ENCODE measurements at regions not wholly inside any gene's neighbourhood (a gene's known extent, or its start where the extent isn't known, plus 50 kb on each side); places are given as distances from the start of the nearest gene placed in this dataset.
"Not testable (repeated sequence)": the region's sequence is repeated elsewhere in the genome, so short reads cannot be mapped to it uniquely, and the experiment has no call there.

DNA sequence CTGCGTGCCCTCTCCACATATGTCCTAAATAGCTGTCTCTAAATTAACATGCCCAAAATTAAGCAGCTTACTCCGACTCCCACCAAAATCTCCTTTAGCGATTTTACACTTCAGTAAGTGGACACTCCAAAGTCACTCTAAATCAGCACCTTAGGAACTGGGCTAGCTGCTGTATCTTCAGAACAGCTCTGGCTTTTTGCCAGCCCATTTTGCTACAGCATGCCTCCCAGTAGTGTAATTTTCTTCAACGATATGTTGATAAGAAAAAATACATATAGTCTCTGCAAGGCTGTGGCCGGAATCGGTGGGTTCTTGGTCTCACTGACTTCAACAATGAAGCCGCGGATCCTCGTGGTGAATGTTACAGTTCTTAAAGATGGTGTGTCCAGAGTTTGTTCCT is 291.8 kb upstream of the RGPD4 start:
- DNase-seq (ENCODE audit: low read depth in 4 of 4, low spot score in 2 of 4) = no peak

DNA sequence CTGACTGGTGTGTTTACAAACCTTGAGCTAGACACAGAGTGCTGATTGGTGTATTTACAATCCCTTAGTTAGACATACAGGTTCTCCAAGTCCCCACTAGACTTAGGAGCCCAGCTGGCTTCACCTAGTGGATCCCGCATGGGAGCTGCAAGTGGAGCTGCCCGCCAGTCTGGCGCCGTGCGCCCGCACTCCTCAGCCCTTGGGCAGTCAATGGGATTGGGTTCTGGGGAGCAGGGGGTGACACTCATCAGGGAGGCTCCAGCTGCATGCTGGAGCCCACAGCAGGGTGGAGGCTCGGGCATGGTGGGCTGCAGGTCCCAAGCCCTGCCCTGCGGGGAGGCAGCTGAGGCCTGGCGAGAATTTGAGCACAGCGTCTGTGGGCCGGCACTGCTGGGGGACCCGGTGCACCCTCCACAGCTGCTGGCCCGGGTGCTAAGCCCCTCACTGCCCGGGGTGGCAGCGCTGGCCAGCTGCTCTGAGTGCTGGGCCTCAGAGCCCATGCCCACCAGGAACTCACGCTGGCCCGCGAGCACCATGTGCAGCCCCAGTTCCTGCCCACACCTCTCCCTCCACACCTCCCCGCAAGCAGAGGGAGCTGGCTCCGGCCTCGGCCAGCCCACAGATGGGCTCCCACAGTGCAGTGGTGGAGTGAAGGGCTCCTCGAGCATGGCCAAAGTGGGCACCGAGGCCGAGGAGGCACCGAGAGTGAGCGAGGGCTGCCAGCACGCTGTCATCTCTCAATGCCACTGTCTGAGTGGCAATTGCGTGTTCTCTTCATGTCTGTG is 290.6 kb upstream of the RGPD4 start:
- DNase-seq (ENCODE audit: low read depth in 4 of 4, low spot score in 2 of 4) = not testable (repeated sequence)

DNA sequence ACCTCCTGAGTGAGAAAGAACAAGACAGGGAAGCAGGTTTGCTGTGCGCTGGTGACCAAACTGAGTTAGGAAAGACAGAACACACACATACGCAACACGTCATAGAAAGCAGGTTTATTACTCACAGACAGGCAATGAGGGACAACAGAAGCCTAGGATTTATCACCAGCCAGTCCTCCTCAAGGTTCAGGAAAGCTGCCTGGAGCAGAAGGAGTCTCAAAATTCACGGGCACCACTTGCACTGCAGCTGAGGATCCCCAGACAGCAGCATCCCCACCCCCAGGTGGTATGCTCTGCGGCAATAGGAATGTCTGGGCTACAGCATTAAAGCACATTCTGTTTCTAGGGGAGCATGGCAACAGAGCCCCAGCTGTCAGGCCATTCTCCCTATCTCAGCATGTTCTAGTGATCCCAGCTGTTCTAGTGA is 284.4 kb upstream of the RGPD4 start:
- DNase-seq (ENCODE audit: low read depth in 4 of 4, low spot score in 2 of 4) = no peak

DNA sequence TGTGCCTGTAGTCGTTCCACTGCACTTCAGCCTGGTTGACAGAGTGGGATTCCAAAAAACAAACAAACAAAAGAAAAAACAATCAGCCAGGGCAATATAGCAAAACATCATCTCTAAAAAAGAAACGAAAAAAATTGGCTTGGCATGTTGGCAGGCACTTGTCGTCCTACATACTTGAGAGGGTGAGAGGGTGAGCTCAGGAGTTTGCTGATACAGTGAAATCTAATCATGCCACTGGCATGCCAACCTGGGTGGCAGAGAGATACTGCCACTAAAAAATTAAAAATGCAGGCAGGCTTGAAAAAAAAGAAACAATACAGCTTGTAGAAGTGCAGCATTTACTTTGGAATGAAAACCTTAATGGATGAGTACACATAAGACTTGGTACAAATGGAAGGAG is 282.9 kb upstream of the RGPD4 start:
- DNase-seq (ENCODE audit: low read depth in 4 of 4, low spot score in 2 of 4) = no peak

DNA sequence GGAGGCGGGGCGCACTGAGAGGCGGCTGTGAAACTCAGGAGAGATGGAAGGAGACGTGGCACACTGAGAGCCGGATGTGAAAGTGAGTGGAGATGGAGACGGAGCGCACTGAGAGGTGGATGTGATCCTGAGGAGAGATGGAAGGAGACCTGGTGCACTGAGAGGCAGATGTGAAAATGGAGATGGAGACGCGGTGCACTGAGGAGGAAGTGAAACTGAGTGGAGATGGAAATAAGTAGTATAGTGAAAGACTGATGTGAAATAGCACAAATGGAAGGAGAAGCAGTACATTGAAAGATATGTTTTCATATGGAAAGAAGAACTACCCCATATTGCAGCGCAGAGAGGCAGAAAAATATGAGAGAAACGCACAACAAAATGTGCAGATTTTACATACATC is 281.6 kb upstream of the RGPD4 start:
- no peak for DNase-seq (ENCODE audit: low read depth in 4 of 4, low spot score in 2 of 4)

DNA sequence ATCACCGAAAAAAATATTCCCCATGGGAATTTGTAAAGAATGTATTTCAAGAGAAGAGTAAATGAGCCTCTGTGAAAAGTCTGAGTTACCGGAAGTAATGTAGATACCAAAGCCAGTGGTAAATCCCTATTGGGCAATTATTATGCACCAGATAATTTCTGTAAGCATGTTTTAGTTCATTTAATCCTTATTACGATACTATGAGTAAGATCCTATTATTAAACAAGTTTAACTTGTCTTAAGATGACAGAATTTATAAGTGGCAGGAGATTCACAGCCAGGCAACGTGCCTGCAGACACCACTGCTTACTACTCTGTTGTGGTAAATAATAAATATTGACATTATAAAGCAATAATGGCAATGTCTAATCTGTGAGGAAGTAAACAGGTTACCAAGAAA is 280.8 kb upstream of the RGPD4 start:
- DNase-seq (ENCODE audit: low read depth in 4 of 4, low spot score in 2 of 4) = no peak

DNA sequence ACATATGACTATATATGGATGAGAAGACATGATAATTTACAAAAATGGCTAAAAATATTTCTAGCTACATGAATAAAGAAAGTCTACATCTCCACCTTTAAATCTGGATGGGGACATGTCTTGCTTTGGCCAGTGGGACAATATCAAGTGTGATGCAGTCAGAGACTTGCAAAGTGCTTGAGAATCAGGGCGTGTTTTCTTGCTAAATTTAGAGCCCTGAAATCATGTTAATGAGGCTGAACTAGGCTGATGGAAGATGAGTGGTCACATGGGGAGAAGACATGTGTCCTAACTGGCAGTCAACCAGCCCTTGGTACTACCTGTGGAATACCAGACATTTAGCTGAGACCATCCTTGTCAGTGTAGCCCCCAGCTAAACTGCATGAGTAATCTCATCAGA is 278.5 kb upstream of the RGPD4 start:
- DNase-seq (ENCODE audit: low read depth in 4 of 4, low spot score in 2 of 4) = no peak

DNA sequence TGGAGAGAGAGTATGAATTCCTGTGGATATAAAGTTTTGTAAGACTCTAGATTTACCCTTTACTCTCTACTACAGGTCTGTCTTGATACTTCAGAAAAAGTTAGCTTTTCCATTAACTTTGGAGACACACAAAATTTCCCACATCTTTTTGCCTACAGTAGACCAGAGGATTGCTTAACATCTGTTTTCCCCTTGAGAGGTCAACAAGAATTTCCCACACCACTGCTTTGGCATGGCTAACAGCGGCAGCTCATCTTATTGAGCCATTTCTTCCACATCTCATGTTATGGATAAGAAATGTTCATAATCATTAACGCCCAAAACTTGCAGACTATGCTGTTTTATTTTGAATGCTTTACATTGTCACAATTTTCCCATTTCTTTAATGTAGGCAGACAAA is 273.6 kb upstream of the RGPD4 start:
- no peak for DNase-seq (ENCODE audit: low read depth in 4 of 4, low spot score in 2 of 4)

DNA sequence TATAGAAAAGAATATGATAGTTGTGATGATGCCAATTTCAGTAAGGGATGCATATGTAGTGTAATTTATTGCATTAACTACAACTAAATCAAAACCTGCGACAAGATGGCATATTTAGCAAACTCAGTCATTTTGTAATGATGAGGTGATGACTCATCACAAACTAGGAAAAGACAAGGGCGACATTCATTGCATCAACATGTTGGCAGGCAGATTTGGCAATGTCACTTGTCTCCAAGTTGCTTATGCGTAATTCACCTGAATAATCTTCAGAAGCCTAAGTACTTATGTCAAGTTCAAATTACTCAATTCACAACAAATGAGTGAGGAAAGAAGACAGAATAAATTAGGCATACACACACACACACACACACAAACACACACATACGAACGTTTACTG is 273.2 kb upstream of the RGPD4 start:
- DNase-seq (ENCODE audit: low read depth in 4 of 4, low spot score in 2 of 4) = no peak

DNA sequence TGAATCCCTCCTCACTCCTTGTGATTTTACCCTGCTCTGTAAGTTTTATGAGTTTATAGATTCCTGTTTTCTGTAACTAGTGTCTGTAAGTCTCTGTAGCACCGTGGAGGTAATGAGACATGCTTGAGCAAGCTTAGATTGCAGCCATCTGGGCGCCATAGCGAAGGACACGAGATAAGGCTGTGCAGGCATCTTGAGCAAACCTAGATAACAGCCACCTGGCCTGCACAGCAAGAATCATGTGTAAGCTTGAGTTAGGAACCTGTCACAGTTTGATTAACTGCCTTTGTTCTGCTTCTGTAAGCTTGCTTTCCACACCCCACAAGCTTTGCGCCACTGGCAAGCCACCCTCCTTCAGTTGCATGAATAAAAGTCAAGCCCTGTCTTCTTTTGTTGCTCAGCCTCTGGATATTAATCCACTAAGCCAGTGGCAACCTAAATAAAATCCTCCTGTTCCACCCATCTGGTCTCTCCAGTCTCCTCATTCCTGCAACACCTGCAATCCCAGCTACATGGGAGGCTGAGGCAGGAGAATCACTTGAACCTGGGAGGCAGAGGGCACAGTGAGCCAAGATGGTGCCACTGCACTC is 270.6 kb upstream of the RGPD4 start:
- DNase-seq (ENCODE audit: low read depth in 4 of 4, low spot score in 2 of 4) = no peak

DNA sequence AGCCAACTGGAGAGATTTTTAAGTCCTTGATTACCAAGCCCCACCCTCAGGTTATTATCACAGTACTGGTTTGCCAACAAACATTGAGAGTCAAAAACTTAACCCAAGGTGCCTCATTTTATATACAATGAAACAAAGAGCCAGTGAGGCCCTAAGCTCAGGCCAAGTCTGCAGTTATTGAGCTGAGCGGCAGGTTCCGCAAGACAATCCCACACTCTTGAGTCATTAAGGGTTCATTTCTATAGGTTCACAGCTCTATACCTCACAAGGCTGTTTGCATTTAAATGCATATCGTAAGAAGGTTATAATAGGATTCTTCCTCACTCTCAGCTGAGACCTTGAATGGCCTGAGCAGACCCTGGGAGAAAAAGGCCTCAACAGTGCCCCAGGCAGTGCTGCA is 268.4 kb upstream of the RGPD4 start:
- DNase-seq (ENCODE audit: low read depth in 4 of 4, low spot score in 2 of 4) = no peak

DNA sequence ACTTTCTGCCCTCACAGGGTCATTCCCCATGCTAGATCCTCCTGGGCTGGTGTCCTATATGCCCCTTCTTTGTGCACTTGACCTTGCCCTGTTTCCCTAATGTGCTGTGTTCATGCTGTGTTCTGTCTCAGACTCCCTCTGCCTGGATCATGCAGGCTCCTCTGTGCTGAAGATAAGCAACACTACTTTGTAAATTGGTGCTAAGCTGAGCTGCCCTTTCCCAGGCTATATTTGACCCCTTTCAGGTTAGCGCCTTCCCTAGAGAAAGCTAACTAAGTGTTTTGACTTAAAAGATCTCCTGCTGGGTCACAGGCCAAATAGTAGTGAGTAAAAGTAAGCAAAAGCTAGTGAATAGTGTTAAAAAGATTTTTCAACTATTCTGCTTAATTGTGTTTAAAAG is 257.2 kb upstream of the RGPD4 start:
- no peak for DNase-seq (ENCODE audit: low read depth in 4 of 4, low spot score in 2 of 4)

DNA sequence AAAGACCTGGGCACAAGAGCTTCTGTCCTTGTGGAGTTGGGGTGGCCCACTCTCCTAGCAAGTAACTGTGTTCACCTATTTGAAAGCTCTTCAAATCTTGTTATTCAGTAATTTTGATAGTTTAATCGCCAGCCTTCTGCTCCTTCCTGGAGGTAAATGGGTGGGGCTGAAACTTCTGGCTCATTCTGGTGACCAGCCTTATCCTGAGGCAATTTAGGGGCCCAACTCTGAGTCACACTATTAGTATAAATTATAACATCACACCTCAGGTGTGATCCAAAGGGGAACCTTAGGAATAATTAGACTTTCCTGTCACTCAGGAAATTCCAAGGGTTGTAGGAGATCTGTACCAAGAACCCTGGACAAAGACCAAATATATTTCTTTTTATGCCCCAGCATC is 255.8 kb upstream of the RGPD4 start:
- no peak for DNase-seq (ENCODE audit: low read depth in 4 of 4, low spot score in 2 of 4)

DNA sequence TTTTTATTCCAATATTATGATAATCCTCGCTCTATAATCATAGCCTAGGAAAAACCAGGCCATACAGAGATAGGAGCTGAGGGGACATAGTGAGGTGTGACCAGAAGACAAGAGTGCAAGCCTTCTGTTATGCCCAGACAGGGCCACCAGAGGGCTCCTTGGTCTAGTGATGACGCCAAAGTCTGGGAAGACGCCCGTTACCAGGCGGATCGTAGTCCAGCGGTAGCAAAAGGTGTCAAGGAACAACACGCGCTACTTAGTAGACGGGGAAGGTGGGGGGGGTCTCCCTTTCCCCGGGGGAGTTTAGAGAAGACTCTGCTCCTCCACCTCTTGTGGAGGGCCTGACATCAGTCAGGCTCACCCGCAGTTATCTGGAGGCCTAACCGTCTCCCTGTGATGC is 253.8 kb upstream of the RGPD4 start:
- DNase-seq (ENCODE audit: low read depth in 4 of 4, low spot score in 2 of 4) = not testable (repeated sequence)

DNA sequence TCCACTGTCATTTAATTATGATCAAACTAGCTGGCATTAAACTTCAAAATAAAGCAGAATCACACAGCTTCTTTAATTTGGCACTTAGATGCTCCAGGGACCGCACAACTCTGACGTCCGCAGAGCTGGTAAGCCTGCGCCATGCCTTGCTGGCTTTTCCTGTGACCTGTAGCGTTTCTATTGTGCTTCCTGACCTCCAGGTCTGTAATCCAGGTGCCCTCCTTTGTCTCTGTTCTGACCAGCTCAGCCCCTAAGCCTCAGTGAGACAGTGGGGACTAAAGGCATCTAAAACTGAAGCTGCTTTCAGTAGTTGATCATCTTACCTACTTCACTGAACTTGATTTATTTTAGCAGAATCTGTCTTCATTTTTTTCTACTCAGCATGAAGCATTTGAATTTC is 249.7 kb upstream of the RGPD4 start:
- DNase-seq (ENCODE audit: low read depth in 4 of 4, low spot score in 2 of 4) = no peak

DNA sequence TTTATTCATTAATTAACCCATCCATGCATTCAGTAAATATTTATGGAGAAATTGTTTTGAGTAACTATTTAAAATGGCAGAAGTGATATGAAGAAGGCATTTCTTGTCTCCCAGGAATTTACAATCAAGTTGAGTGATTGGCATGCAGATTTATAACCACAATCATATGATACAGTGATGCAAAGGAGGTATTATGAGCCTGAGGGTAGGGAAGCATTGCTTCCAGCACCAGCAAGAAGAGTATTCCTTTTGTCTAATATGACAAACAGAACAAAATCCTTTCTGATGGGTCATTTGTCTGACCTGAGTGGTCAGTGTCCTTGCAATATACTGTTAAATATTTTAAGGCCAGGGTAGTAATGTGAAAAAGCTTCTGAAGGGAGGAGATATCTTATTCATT is 244.2 kb upstream of the RGPD4 start:
- DNase-seq (ENCODE audit: low read depth in 4 of 4, low spot score in 2 of 4) = no peak

DNA sequence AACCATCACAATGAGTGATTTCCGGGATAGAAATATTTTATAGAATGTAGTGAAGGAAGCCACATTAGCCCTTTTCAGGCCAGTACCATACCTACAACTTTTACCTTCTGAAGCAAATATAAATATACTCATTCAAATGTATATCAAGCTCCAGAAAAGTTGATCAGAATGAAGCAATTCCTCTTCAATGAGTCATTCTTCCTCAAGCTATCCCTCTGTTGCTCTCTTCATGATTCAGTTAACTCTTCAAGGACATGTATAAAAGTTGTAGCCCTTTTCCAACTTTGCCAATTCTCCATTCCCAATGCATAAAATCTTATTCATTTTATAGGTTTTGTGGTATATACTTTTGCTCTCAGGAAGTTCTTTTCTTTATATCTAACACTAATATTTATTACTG is 242.1 kb upstream of the RGPD4 start:
- DNase-seq (ENCODE audit: low read depth in 4 of 4, low spot score in 2 of 4) = no peak

DNA sequence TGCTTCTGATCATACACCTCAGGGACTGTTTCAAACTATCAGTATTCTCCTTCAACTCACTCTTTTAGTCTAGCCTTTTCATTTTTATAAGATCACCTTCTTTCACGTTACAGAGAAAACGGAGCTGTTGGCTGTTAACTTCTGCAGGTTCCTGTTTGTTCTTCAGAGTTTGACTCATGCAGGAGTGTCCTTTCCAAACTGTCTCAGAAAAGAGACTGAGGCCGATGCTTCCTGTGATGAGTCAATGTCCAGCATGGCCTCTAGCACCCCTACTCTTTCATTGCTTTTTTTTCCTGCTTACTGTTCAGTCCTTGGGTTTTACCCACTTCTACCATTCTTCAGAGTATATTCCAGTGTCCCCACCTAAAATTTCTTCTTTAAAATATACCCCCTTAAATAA is 240.8 kb upstream of the RGPD4 start:
- DNase-seq (ENCODE audit: low read depth in 4 of 4, low spot score in 2 of 4) = no peak

DNA sequence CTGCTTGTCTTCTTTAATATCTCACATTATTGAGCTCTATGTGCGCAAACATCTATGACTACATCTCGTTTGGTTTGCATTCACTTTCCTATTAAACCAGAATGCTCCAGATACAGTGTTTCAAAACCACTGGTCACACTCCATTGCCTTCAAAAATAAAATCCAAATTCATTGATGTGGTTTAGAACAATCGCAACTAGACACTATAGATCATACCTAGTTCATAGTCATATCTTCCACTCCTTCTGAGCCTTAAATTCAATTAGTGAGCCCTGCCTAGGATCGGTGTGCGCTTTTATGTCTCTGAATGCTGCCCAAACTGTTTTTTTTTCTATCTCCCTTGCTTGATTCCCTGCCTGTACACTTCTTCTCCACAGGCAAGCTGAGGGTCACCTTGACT is 238.5 kb upstream of the RGPD4 start:
- DNase-seq (ENCODE audit: low read depth in 4 of 4, low spot score in 2 of 4) = no peak

DNA sequence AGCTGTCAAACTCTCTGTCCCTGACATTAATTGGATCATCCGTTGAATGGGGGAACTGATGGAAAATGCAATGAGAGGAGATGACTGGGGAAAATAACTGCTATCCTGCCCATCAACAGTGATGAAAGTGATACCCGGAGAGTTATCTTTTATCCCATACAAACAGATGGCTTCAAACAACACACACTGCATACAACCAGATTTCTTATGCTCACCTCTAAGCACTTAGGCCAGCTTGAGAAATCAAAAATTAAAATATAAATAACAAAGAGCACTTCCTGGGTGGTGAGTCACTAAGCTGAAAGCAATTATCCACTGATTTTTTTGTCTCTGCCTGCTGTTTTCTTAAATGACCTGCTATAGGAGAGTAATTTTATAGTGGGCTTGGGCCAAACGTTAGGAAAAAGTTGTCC is 237.6 kb upstream of the RGPD4 start:
- no peak for DNase-seq (ENCODE audit: low read depth in 4 of 4, low spot score in 2 of 4)

DNA sequence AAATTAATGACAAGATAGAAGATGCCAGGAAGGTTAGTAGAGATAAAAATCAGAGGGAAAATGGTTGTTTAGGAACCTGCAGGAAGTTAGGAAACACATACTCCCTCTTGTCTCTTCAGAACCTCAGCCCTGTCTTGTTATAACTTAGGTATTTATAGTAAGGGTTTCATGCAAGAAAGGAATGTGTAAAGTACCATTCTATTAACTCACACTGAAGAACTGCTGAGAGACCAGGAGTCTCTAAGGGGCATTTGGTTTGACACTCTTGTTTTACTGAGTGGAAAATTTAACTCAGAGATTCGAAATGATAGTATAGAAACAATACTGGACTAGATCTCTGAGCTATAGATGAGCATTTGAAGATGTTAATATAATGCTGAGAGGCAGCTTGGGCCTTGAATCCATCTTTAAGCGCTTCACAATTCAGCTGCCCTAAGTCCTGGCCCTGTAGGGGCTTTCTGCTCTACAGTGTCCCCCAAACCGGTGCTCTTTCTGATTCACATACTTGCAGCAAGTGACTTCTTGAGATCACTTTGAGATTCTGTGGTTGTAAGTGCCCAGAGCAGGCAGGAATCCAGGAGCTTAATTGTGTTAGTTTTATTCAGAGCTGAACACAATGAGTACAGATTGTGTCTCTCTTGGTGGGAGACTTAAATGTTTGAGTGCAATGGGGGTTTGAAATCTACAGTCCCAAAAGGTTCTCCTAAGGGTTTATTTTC is 235.0 kb upstream of the RGPD4 start:
- no peak for DNase-seq (ENCODE audit: low read depth in 4 of 4, low spot score in 2 of 4)

DNA sequence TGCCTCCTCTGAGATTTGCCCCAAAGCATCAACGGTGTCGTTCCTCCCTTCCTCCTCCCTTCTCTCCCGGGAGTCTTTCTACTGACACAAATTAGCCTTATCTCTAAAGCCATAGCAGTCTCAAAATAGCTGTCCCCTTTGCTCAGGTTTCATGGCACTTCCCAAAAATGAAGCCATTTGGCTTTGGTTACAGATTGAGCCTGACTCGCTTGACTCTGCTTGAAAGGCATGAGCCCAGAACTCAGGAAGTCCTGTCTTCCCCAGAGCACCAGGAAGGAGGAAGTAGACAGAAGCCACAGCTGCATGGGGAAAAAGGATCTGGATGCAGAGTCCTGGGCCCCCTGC is 234.4 kb upstream of the RGPD4 start:
- DNase-seq (ENCODE audit: low read depth in 4 of 4, low spot score in 2 of 4) = no peak

All from left renal cortex interstitium (tissue), 4 donors.